MM.1S (cell line): ENCODE measurements at regions not wholly inside any gene's neighbourhood (a gene's known extent, or its start where the extent isn't known, plus 50 kb on each side); places are given as distances from the start of the nearest gene placed in this dataset.

Experiments
- DNase-seq: peaks from one replicate; pipeline ENCODE4 v3.0.0-alpha.2; 2015
- H2AFZ ChIP-seq: fragments of 300-600 bp; sonication (generic); 2 replicates; pipeline ENCODE4 v1.6.0; 2016; ENCODE audit warnings: antibody characterized with exemption, low read length
- H3F3A ChIP-seq: fragments of 300-600 bp; sonication (generic); 2 replicates; pipeline ENCODE4 v1.6.1; 2016; ENCODE audit warnings: mild to moderate bottlenecking, antibody characterized with exemption, low read length, moderate library complexity, mixed read lengths; ENCODE audit not compliant: insufficient read depth
- H3K27ac ChIP-seq: fragments of 300-600 bp; sonication (generic); 2 replicates; pipeline ENCODE4 v1.5.1; 2016; ENCODE audit warnings: mild to moderate bottlenecking, low read length
- H3K27me3 ChIP-seq: fragments of 300-600 bp; sonication (generic); replicated peaks from 2 replicates; pipeline ENCODE4 v1.6.0; 2016; ENCODE audit warnings: low read length; ENCODE audit not compliant: insufficient read depth
- H3K36me3 ChIP-seq: fragments of 300-600 bp; sonication (generic); replicated peaks from 2 replicates; pipeline ENCODE4 v1.6.1; 2016; ENCODE audit warnings: mild to moderate bottlenecking, low read length, mixed read lengths; ENCODE audit not compliant: insufficient read depth
- H3K4me1 ChIP-seq: fragments of 300-600 bp; sonication (generic); 2 replicates; pipeline ENCODE4 v1.6.1; 2016; ENCODE audit warnings: low read length, mixed read lengths
- H3K4me2 ChIP-seq: fragments of 300-600 bp; sonication (generic); 2 replicates; pipeline ENCODE4 v1.6.0; 2016; ENCODE audit warnings: low read depth, low read length
- H3K4me3 ChIP-seq: fragments of 300-600 bp; sonication (generic); 2 replicates; pipeline ENCODE4 v1.5.1; 2016; ENCODE audit warnings: low read length, mixed read lengths
- H3K79me2 ChIP-seq: fragments of 300-600 bp; sonication (generic); 2 replicates; pipeline ENCODE4 v1.6.1; 2016; ENCODE audit warnings: mixed run types, low read length, mixed read lengths
- H3K9ac ChIP-seq: fragments of 300-600 bp; sonication (generic); 2 replicates; pipeline ENCODE4 v1.6.1; 2016; ENCODE audit warnings: low read length, mixed read lengths
- H3K9me2 ChIP-seq: fragments of 300-600 bp; sonication (generic); replicated peaks from 2 replicates; pipeline ENCODE4 v1.6.1; 2016; ENCODE audit warnings: mild to moderate bottlenecking, low read length, mixed read lengths; ENCODE audit not compliant: insufficient read depth
- H3K9me3 ChIP-seq: fragments of 300-600 bp; sonication (generic); replicated peaks from 2 replicates; pipeline ENCODE4 v1.6.1; 2016; ENCODE audit warnings: mild to moderate bottlenecking, low read length, mixed read lengths; ENCODE audit not compliant: insufficient read depth
- H4K20me1 ChIP-seq: fragments of 300-600 bp; sonication (generic); 2 replicates; pipeline ENCODE4 v1.6.1; 2016; ENCODE audit warnings: mild to moderate bottlenecking, low read length, moderate library complexity, mixed read lengths; ENCODE audit not compliant: insufficient read depth
- EZH2 ChIP-seq: fragments of 300-600 bp; sonication (generic); optimal IDR thresholded peaks from 2 replicates; pipeline ENCODE3; 2017; ENCODE audit warnings: low read depth, mild to moderate bottlenecking, antibody characterized with exemption, low read length, mixed read lengths
- EZH2phosphoT487 ChIP-seq: fragments of 300-600 bp; sonication (generic); IDR thresholded peaks from 2 replicates; pipeline ENCODE4 v1.6.1; 2018; ENCODE audit warnings: antibody characterized with exemption, low read length
- TF ChIP-seq, protein P1 (sequence below): fragments of 300-600 bp; sonication (generic); IDR thresholded peaks from 2 replicates; pipeline ENCODE4 v1.5.1; 2016; ENCODE audit warnings: antibody characterized with exemption, low read length, mixed read lengths

DNA sequence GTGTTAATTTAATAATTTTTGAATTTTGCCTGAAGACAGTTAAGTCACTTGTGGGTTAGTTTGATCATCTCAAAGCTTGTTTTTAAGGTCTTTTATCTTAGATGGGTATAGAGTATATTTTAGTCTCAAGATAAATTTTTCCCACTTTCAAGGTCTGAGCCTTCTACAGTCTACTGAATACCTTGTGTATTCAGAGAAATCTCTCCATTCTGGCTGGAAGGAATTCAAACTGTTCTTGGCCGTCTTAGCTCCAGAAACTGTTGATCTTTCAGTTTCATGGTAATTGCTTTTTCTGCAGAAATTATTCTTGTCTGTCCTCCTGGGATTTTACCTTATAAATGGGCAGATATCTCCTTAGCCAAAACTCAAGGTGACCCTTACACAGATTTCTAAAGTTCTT, 97.9 kb downstream of the GC start:
- H3K9me3 ChIP-seq = no peaks in the 10 kb centered on the region
- no peaks in the 10 kb centered on the region; the same call in 1 of the 2 replicates for H3K9me2 ChIP-seq
- no peak for TF ChIP-seq EZH2phosphoT487
- TF ChIP-seq, protein P1, sequence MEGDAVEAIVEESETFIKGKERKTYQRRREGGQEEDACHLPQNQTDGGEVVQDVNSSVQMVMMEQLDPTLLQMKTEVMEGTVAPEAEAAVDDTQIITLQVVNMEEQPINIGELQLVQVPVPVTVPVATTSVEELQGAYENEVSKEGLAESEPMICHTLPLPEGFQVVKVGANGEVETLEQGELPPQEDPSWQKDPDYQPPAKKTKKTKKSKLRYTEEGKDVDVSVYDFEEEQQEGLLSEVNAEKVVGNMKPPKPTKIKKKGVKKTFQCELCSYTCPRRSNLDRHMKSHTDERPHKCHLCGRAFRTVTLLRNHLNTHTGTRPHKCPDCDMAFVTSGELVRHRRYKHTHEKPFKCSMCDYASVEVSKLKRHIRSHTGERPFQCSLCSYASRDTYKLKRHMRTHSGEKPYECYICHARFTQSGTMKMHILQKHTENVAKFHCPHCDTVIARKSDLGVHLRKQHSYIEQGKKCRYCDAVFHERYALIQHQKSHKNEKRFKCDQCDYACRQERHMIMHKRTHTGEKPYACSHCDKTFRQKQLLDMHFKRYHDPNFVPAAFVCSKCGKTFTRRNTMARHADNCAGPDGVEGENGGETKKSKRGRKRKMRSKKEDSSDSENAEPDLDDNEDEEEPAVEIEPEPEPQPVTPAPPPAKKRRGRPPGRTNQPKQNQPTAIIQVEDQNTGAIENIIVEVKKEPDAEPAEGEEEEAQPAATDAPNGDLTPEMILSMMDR = no peak
- TF ChIP-seq EZH2 = no peak
- no peaks in the 10 kb centered on the region for H3K27me3 ChIP-seq
- H3K4me1 ChIP-seq = no peaks in the 10 kb centered on the region
- no peak for DNase-seq
- no peaks in the 10 kb centered on the region for H3K36me3 ChIP-seq
- H3F3A ChIP-seq = no peaks in the 10 kb centered on the region
- no peaks in the 10 kb centered on the region for H3K79me2 ChIP-seq
- no peak overlapping the region for H3K4me3 ChIP-seq
- H4K20me1 ChIP-seq = no peaks in the 10 kb centered on the region
- no peak overlapping the region for H3K9ac ChIP-seq
- peak overlapping the region; percentile 9; the same call in 1 of the 2 replicates for H3K4me2 ChIP-seq
- no peak overlapping the region for H2AFZ ChIP-seq
- no peak overlapping the region for H3K27ac ChIP-seq

DNA sequence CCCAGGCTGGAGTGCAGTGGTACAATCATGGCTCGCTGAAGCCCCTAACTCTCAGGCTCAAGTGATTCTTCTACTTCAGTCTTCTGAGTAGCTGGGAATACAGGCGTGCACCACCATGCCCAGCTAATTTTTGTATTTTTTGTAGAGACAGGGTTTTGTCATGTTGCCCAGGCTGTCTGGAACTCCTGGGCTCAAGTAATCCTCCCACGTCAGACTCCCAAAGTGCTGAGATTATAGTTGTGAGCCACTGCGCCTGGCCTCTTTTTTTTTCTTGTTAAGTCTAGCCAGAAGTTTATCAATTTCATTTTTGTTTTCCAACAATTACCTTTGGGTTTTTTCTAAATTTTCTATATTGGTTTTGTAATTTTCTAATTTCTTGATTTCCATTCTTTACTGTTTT, 100.6 kb downstream of the GC start:
- no peak overlapping the region for H3K27ac ChIP-seq
- no peaks in the 10 kb centered on the region for H3F3A ChIP-seq
- no peak for DNase-seq
- H3K36me3 ChIP-seq = no peaks in the 10 kb centered on the region
- no peak overlapping the region for H2AFZ ChIP-seq
- no peaks in the 10 kb centered on the region for H3K27me3 ChIP-seq
- H3K9ac ChIP-seq = no peak overlapping the region
- no peaks in the 10 kb centered on the region for H3K79me2 ChIP-seq
- H3K4me1 ChIP-seq = no peaks in the 10 kb centered on the region
- H3K9me2 ChIP-seq = no peaks in the 10 kb centered on the region; the same call in 1 of the 2 replicates
- H3K9me3 ChIP-seq = no peaks in the 10 kb centered on the region
- TF ChIP-seq EZH2phosphoT487 = no peak
- TF ChIP-seq, protein P1 = no peak
- no peak for TF ChIP-seq EZH2
- no peaks in the 10 kb centered on the region for H4K20me1 ChIP-seq
- no peak overlapping the region for H3K4me3 ChIP-seq
- no peak overlapping the region for H3K4me2 ChIP-seq

DNA sequence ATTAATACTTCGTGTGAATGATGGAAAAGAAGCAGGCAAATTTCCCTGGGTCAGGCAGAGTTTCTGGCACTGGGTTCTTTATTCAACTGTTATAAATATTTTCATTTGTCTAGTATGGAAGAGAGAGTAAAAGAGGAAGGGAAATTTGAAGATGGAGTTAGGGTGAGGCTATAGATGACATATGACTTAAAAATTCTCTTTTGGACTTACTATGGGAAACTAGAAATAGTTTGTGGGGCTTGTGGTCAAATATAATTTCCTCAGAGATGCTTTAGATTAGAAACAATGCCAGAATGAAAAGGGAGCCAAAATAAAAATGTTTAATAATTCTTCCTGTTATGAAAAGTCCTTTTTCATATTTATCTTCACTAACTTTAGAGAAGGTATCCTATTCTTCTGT, 103.2 kb downstream of the GC start:
- no peak for DNase-seq
- no peaks in the 10 kb centered on the region for H4K20me1 ChIP-seq
- H3K4me3 ChIP-seq = no peak overlapping the region
- no peak overlapping the region for H2AFZ ChIP-seq
- H3K4me1 ChIP-seq = no peaks in the 10 kb centered on the region
- no peaks in the 10 kb centered on the region for H3K79me2 ChIP-seq
- H3K9ac ChIP-seq = no peak overlapping the region
- no peaks in the 10 kb centered on the region for H3K36me3 ChIP-seq
- H3F3A ChIP-seq = no peaks in the 10 kb centered on the region
- no peaks in the 10 kb centered on the region for H3K9me3 ChIP-seq
- H3K27me3 ChIP-seq = no peaks in the 10 kb centered on the region
- H3K9me2 ChIP-seq = no peaks in the 10 kb centered on the region; the same call in 1 of the 2 replicates
- H3K4me2 ChIP-seq = no peak overlapping the region
- no peak overlapping the region for H3K27ac ChIP-seq
- TF ChIP-seq, protein P1 = no peak
- TF ChIP-seq EZH2 (no peak), EZH2phosphoT487 (no peak)
